ENCODE measurements at regions not wholly inside any gene's neighbourhood (a gene's known extent, or its start where the extent isn't known, plus 50 kb on each side); places are given as distances from the start of the nearest gene placed in this dataset.

- no peak for DNase-seq (ENCODE audit: low spot score)
These were observed 665.0 kb upstream of the RIOK2 start for GRCh38 chr5:97847920-97848631.

GRCh38 chr5:97851036-97851435 is 668.0 kb upstream of the RIOK2 start:
- DNase-seq (ENCODE audit: low spot score) = no peak

- DNase-seq (ENCODE audit: low spot score) = no peak
These were observed 672.1 kb upstream of the RIOK2 start for GRCh38 chr5:97854871-97855762.

- no peak for DNase-seq (ENCODE audit: low spot score)
These were observed 691.4 kb upstream of the RIOK2 start for GRCh38 chr5:97874491-97874890.

- no peak for DNase-seq (ENCODE audit: low spot score)
These were observed 693.2 kb upstream of the RIOK2 start for GRCh38 chr5:97876272-97876671.

- DNase-seq (ENCODE audit: low spot score) = no peak
These were observed 694.5 kb upstream of the RIOK2 start for GRCh38 chr5:97877588-97877987.

GRCh38 chr5:97888439-97888838 is 705.4 kb upstream of the RIOK2 start:
- no peak for DNase-seq (ENCODE audit: low spot score)

GRCh38 chr5:97891971-97892370 is 708.9 kb upstream of the RIOK2 start:
- DNase-seq (ENCODE audit: low spot score) = no peak

- no peak for DNase-seq (ENCODE audit: low spot score)
These were observed 720.7 kb upstream of the RIOK2 start for GRCh38 chr5:97903742-97904141.

- no peak for DNase-seq (ENCODE audit: low spot score)
These were observed 723.1 kb upstream of the RIOK2 start for GRCh38 chr5:97906135-97906534.

- no peak for DNase-seq (ENCODE audit: low spot score)
These were observed 724.8 kb upstream of the RIOK2 start for GRCh38 chr5:97907646-97908400.

GRCh38 chr5:97909541-97909940 is 726.5 kb upstream of the RIOK2 start:
- no peak for DNase-seq (ENCODE audit: low spot score)

- no peak for DNase-seq (ENCODE audit: low spot score)
These were observed 731.4 kb upstream of the RIOK2 start for GRCh38 chr5:97914483-97914882.

- no peak for DNase-seq (ENCODE audit: low spot score)
These were observed 732.1 kb upstream of the RIOK2 start for GRCh38 chr5:97915106-97915505.

GRCh38 chr5:97918057-97918456 is 735.0 kb upstream of the RIOK2 start:
- no peak for DNase-seq (ENCODE audit: low spot score)

GRCh38 chr5:97918620-97919019 is 735.6 kb upstream of the RIOK2 start:
- no peak for DNase-seq (ENCODE audit: low spot score)

- no peak for DNase-seq (ENCODE audit: low spot score)
These were observed 736.7 kb upstream of the RIOK2 start for GRCh38 chr5:97919719-97920118.

- no peak for DNase-seq (ENCODE audit: low spot score)
These were observed 739.7 kb upstream of the RIOK2 start for GRCh38 chr5:97922776-97923175.

GRCh38 chr5:97923496-97923895 is 740.4 kb upstream of the RIOK2 start:
- no peak for DNase-seq (ENCODE audit: low spot score)

GRCh38 chr5:97923997-97924396 is 741.0 kb upstream of the RIOK2 start:
- no peak for DNase-seq (ENCODE audit: low spot score)

- no peak for DNase-seq (ENCODE audit: low spot score)
These were observed 746.3 kb upstream of the RIOK2 start for GRCh38 chr5:97929383-97929782.

- DNase-seq (ENCODE audit: low spot score) = no peak
These were observed 748.8 kb upstream of the RIOK2 start for GRCh38 chr5:97931829-97932228.

- no peak for DNase-seq (ENCODE audit: low spot score)
These were observed 753.2 kb upstream of the RIOK2 start for GRCh38 chr5:97936231-97936630.

Data from CD4-positive, alpha-beta T cell treated with Interleukin-6 at 100 ng/mL for 8 hours (primary cell).